Esophagus muscularis mucosa (tissue), 4 donors: ENCODE measurements at regions not wholly inside any gene's neighbourhood (a gene's known extent, or its start where the extent isn't known, plus 50 kb on each side); places are given as distances from the start of the nearest gene placed in this dataset.

Experiments used
- DNase-seq: peaks from one replicate; pipeline ENCODE4 v3.0.0-alpha.2; 2017; ENCODE audit errors: extremely low spot score
- H3K27ac ChIP-seq, 4 donors: fragments of 200-600 bp; sonication (generic); replicated peaks in 1 of 4; 1 replicate in 3 of 4; 2 replicates in 1 of 4; pipeline ENCODE4 v1.5.1; 2016 to 2019; ENCODE audit warnings: mild to moderate bottlenecking in 1 of 4
- H3K27me3 ChIP-seq, 4 donors: fragments of 200-600 bp; sonication (generic); one replicate each; pipeline versions ENCODE4 v1.5.1 to v1.6.0; 2016 to 2019
- H3K36me3 ChIP-seq, 4 donors: fragments of 200-600 bp; sonication (generic); one replicate each; pipeline ENCODE4 v1.5.1; 2016 to 2019
- H3K4me1 ChIP-seq, 4 donors: fragments of 200-600 bp; sonication (generic); one replicate each; pipeline ENCODE4 v1.5.1; 2016 to 2019
- H3K4me3 ChIP-seq, 4 donors: fragments of 200-600 bp; sonication (generic); 1 replicate in 2 of 4; 2 replicates in 2 of 4; pipeline ENCODE4 v1.5.1; 2016 to 2019; ENCODE audit warnings: mild to moderate bottlenecking in 4 of 4, moderate library complexity in 1 of 4
- H3K9me3 ChIP-seq, 4 donors: fragments of 200-600 bp; sonication (generic); 1 replicate in 3 of 4; 2 replicates in 1 of 4; pipeline ENCODE4 v1.5.1; 2016 to 2019
- CTCF ChIP-seq, 3 experiments: fragments of 200-600 bp in 2 of 3; fragments of 450-650 bp in 1 of 3; sonication (generic) in 2 of 3; IDR thresholded peaks; one replicate each; pipeline ENCODE4 v1.5.1; 2017 to 2019; ENCODE audit warnings: antibody characterized with exemption in 3 of 3, mild to moderate bottlenecking in 2 of 3, moderate library complexity in 1 of 3
- EP300 ChIP-seq: sonication (generic); formaldehyde crosslinking; IDR thresholded peaks from one replicate; pipeline ENCODE4 v1.6.1; 2017; ENCODE audit warnings: antibody characterized with exemption
- POLR2A ChIP-seq: fragments of 450-650 bp; IDR thresholded peaks from one replicate; pipeline ENCODE4 v1.6.1; 2017; ENCODE audit warnings: antibody characterized with exemption, moderate library complexity, mild to moderate bottlenecking, low read depth
- POLR2AphosphoS5 ChIP-seq, 2 donors: sonication (generic); formaldehyde crosslinking; IDR thresholded peaks; one replicate each; pipeline ENCODE4 v1.6.1; 2017; ENCODE audit warnings: antibody characterized with exemption in 2 of 2
- WGBS: methylation state at CpG from one replicate; pipeline ENCODE4 v1.1.5; 2018; 5-methylcytosine and 5-hydroxymethylcytosine counted together
- intact Hi-C: fragments of 100-400 bp; cut with DNase I; formaldehyde crosslinking; loops from one replicate; pipeline ENCODE4 v1.15.1; 2023

DNA sequence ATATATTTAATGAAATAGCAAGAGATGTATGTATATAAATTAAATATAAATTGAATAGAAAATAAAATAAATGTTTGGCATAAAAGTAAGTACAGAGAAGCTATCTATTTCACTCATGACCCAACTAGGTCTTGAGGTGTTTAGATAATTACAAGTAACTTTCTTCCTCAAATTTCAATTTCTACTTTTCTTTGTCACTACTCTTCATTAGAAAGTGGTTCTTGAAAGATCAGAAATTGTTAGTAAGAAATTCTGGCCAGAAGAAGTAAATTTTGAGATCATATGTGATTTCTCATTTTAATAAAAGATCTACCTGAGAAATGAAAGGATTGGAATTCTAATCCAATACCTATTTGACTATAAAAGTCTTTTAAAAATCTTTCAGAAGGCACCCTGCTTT, 126.9 kb downstream of the BTC start:
- no peak for TF ChIP-seq CTCF (IDR thresholded peaks at IDR 0.05)
- no peak for TF ChIP-seq EP300
- TF ChIP-seq POLR2AphosphoS5 (IDR thresholded peaks at IDR 0.05): no peak
- no peak for TF ChIP-seq POLR2A
- H3K27me3 ChIP-seq: no peaks in the 10 kb centered on the region
- H3K4me3 ChIP-seq: no peak overlapping the region
- no peak overlapping the region for H3K27ac ChIP-seq
- DNase-seq: no peak
- no peaks in the 10 kb centered on the region for H3K36me3 ChIP-seq
- intact Hi-C loops: no loop called here
- H3K4me1 ChIP-seq: peaks cover 0 to 8% (median 0%) of the 10 kb centered on the region in 4 donors
- H3K9me3 ChIP-seq: no peaks in the 10 kb centered on the region

DNA sequence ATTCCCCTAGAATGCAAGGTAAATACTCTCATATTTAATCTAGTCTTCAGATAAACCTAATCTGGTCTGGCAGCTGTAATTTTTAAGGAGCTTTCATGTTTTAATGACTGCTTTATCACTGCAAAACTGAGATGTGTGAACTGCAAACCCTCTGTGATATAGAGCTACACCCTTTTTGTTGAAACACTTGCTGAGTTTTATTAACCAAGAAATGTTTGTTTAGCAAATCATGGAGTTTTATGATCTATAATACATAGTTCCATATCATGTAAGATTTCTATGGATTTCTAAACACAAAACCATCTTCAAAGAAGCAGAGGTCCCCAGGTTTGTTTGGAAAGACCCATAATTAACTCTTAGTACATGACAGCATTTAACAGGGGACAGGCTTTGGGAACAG, 126.4 kb downstream of the BTC start:
- no peak overlapping the region for H3K4me3 ChIP-seq
- intact Hi-C loops: no loop called here

DNA sequence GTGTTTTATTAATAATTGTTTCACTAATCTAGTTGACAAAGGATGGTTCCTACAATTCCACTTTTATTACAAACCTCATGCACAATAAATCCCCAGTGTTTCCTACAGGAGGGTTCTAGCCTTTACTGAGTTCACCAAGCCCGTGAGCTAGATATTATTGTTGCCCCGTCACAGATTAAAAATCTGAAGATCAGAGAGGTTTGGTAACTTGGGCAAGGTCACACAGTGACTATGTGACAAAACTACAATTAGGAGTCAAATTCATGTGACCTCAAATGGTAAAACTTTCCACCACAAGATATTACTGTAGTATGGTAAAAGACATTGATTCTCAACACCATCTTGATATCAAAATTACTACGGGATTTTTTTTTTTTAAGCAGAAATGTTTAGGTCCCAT, 124.6 kb downstream of the BTC start:
- 89% methylated on average over 3 of the region's 3 CpGs for WGBS
- no peaks in the 10 kb centered on the region for H3K9me3 ChIP-seq
- H3K27ac ChIP-seq: no peak overlapping the region
- peaks cover 0 to 8% (median 0%) of the 10 kb centered on the region in 4 donors for H3K4me1 ChIP-seq
- no peak overlapping the region for H3K4me3 ChIP-seq
- no peak for DNase-seq
- intact Hi-C loops: loop anchor here (5.0 kb wide), 1 partner anchor 222 kb away; the partner anchor contains the start of gene AREG
- TF ChIP-seq POLR2AphosphoS5 (IDR thresholded peaks at IDR 0.05) (no peak), CTCF (IDR thresholded peaks at IDR 0.05) (no peak), POLR2A (no peak), EP300 (no peak)
- H3K27me3 ChIP-seq: no peaks in the 10 kb centered on the region
- no peaks in the 10 kb centered on the region for H3K36me3 ChIP-seq

More for the DNA sequence above, 126.4 kb downstream of the BTC start:
- DNase-seq: no peak
- H3K9me3 ChIP-seq: no peaks in the 10 kb centered on the region
- no peak for TF ChIP-seq POLR2A
- TF ChIP-seq POLR2AphosphoS5 (IDR thresholded peaks at IDR 0.05): no peak
- TF ChIP-seq CTCF (IDR thresholded peaks at IDR 0.05): no peak
- no peak for TF ChIP-seq EP300
- no peaks in the 10 kb centered on the region for H3K36me3 ChIP-seq
- peaks cover 0 to 8% (median 0%) of the 10 kb centered on the region in 4 donors for H3K4me1 ChIP-seq
- no peaks in the 10 kb centered on the region for H3K27me3 ChIP-seq
- H3K27ac ChIP-seq: no peak overlapping the region

DNA sequence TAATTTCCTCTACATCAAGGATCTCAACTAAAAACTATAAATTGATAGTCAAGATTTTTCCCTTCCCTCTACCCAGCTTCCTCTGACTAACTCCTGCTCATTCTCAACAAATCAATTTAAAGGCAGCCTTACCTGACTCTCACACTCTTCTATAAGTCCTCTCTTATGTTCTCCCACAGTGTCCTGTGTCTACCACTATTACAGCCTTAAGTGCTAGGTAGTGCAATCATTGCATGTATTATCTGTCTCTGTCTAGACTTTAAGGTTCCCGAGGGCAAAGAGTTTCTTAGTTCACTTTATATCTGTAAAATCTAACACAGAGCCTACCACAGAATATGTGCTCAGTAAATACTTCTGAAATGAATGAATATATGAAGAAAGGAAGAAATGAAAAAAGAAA, 123.7 kb downstream of the BTC start:
- intact Hi-C loops: loop anchor here (5.0 kb wide), 1 partner anchor 223 kb away; the partner anchor contains the start of gene AREG

More for the DNA sequence above, 123.7 kb downstream of the BTC start:
- TF ChIP-seq CTCF (IDR thresholded peaks at IDR 0.05): no peak
- TF ChIP-seq POLR2A: no peak
- TF ChIP-seq POLR2AphosphoS5 (IDR thresholded peaks at IDR 0.05): no peak
- no peak for TF ChIP-seq EP300
- Histone ChIP-seq H3K4me1 (peaks cover 0 to 8% (median 0%) of the 10 kb centered on the region in 4 donors), H3K9me3 (no peaks in the 10 kb centered on the region), H3K27me3 (no peaks in the 10 kb centered on the region), H3K36me3 (no peaks in the 10 kb centered on the region), H3K27ac (no peak overlapping the region), H3K4me3 (no peak overlapping the region)
- no peak for DNase-seq
- 90% methylated on average over 1 of the region's 1 CpG for WGBS
